ENCODE measurements at regions not wholly inside any gene's neighbourhood (a gene's known extent, or its start where the extent isn't known, plus 50 kb on each side); places are given as distances from the start of the nearest gene placed in this dataset.

DNA sequence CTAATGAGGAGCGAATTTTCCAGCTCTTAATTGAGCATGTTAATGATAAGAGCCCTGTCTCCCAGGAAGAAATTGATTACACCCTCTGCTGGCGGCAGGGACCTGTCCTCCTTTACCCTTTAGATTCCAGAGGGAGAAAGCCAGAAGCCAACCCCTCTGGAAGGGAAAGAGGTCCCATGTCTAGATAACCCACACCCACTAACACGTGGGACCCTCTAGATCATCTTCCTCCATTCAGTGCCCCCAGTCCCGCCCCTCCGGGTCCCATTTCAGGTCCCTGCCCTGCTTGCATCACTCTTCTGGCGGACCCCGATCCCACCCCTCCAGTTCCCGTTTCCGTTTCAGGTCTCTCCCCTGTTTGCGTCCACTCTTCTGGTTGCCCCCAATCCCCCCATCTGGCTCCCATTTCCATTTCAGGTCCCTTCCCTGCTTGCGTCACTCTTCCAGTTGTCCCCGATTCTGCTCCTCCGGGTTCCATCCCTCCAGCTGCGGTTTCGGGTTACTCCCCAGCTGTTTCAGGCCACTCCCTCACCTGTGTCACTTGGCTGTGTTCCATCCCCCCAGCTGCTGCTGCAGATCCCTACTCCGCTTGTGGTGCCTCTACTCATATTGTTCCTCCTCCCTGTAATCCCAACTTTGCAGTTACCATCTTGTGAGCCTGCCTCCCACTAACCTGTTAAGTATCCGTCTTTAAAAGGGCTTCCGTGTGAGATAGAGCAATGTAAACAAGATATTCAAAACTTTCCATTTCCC lies 202.4 kb downstream of the SH2D4B start:
- TF ChIP-seq, protein P1, sequence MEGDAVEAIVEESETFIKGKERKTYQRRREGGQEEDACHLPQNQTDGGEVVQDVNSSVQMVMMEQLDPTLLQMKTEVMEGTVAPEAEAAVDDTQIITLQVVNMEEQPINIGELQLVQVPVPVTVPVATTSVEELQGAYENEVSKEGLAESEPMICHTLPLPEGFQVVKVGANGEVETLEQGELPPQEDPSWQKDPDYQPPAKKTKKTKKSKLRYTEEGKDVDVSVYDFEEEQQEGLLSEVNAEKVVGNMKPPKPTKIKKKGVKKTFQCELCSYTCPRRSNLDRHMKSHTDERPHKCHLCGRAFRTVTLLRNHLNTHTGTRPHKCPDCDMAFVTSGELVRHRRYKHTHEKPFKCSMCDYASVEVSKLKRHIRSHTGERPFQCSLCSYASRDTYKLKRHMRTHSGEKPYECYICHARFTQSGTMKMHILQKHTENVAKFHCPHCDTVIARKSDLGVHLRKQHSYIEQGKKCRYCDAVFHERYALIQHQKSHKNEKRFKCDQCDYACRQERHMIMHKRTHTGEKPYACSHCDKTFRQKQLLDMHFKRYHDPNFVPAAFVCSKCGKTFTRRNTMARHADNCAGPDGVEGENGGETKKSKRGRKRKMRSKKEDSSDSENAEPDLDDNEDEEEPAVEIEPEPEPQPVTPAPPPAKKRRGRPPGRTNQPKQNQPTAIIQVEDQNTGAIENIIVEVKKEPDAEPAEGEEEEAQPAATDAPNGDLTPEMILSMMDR (conservative IDR thresholded peaks at IDR 0.05; ENCODE audit: low read length): no peak
- H3K4me3 ChIP-seq (ENCODE audit: low read length): no peak overlapping the region
- DNase-seq (ENCODE audit: low read depth): no peak

DNA sequence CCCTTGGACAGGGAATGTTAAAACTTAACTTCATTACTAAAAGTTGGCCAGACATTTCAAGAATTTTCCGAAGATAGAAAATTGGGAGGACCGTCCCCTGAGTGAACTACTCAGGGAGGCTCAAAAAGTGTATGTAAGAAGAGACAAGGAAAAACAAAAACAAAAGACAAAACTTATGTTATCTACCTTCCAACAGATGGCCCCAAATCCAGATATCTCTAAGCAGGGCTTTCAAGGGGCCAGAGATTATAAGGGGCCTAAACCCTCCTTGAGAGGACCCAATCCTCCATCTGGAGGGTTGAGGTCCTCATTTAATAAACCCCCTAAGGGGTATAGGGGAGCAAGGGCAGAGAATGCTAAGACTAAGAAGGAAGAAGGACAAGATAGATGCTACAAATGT lies 203.6 kb downstream of the SH2D4B start:
- TF ChIP-seq, protein P1 (conservative IDR thresholded peaks at IDR 0.05; ENCODE audit: low read length): no peak
- DNase-seq (ENCODE audit: low read depth): no peak
- H3K4me3 ChIP-seq (ENCODE audit: low read length): no peak overlapping the region

DNA sequence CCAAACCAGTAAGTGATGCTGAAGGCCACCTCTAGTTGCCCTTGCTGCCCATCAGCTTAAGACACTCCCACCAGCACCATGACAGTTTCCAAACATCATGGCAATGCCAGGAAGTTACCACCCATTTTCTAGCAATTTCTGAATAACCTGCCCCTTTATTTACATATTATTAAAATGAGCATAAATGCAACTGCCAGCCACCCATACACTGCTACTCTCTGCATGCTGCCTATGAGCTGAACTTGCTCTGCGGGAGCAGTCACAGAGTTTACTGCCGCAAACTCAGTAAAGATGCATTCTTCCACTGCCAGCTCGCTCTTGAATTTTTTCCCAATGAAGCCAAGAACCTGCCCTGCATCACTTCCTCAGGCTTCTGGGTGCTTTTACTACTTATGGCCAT lies 212.6 kb downstream of the SH2D4B start:
- H3K4me3 ChIP-seq (ENCODE audit: low read length): no peak overlapping the region
- no peak for DNase-seq (ENCODE audit: low read depth)
- TF ChIP-seq, protein P1 (conservative IDR thresholded peaks at IDR 0.05; ENCODE audit: low read length): no peak

DNA sequence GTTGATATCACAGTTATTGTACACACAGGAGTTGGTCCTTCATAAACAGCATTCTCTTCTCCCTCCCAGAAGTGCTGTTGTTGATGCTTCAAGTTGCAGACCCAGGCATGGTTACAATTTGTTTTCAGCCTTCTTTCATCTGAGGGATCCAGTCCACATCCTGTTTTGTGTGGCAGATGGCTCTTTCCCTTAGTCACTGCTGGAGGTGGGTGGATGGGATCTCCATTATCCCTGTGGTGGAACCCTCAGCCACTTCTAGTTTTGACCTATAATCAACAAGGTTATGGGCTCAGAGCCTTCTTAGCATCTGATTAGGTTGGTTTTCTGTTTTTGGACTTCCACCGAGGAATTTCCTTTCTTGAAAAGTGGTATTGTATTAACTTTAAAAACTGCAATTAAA lies 214.2 kb downstream of the SH2D4B start:
- TF ChIP-seq, protein P1 (conservative IDR thresholded peaks at IDR 0.05; ENCODE audit: low read length): no peak
- no peak overlapping the region for H3K4me3 ChIP-seq (ENCODE audit: low read length)

DNA sequence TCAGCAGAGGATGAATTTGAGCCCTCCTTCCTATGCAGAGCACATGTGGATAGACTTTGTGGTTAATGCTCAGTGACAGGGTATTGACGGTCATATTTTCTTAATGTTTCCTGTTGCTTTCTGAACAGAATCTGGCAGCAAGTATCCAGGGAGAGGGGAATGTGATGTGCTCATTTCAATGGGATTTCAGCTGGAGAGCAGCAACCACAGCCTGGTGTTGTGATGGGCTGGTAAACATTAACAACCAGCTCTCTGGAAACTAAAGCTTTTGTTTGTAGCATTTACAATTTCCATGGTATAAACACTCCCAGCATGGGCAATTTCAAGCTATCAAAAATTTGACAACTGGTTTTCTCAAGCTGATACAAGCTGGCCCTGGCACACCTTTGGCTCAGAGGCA lies 215.9 kb downstream of the SH2D4B start:
- H3K4me3 ChIP-seq (ENCODE audit: low read length): no peak overlapping the region
- DNase-seq (ENCODE audit: low read depth): no peak
- TF ChIP-seq, protein P1 (conservative IDR thresholded peaks at IDR 0.05; ENCODE audit: low read length): no peak

More for the DNA sequence above, 214.2 kb downstream of the SH2D4B start:
- DNase-seq (ENCODE audit: low read depth): no peak

DNA sequence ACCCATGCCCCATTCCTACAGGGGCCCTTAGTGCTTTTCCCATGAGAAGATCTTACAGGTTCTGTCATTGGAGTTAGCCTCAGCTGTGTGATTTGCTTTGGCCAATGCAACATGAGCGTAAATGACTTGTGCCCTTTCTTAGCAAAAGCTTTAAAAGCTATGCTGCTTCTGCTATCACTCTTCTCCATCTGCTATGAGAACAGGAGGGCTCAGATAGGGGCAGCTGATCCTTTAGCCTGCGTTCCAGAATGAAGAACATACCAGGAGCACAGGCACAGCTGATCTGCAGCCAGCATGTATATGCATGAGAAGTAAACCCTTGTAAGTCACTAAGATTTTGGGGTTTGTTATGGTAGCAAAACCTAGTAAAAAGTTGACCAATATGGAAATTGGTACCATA lies 218.2 kb downstream of the SH2D4B start:
- TF ChIP-seq, protein P1 (conservative IDR thresholded peaks at IDR 0.05; ENCODE audit: low read length): no peak
- DNase-seq (ENCODE audit: low read depth): no peak
- H3K4me3 ChIP-seq (ENCODE audit: low read length): no peak overlapping the region

DNA sequence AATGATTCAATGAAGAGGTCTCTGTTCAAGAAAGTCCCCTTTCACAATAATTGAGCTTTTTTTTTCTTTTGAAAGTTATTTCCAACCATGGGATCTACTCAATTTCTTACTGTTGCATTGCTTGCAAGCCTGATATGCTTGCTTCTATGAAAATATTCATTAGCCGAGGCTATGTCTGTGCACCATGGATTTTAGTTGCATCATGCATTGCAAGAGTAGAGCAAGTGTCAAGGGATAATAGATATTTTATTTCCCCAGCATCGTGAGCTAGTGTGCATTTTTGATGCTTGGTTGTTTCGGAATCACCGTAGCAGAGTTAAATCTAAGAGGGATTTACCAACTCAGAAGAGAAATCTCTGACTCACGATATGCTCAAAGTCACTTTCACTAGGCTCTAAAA lies 222.0 kb downstream of the SH2D4B start:
- no peak for DNase-seq (ENCODE audit: low read depth)

More for the DNA sequence above, 222.0 kb downstream of the SH2D4B start:
- TF ChIP-seq, protein P1 (conservative IDR thresholded peaks at IDR 0.05; ENCODE audit: low read length): no peak
- H3K4me3 ChIP-seq (ENCODE audit: low read length): no peak overlapping the region
